ENCODE measurements at regions not wholly inside any gene's neighbourhood (a gene's known extent, or its start where the extent isn't known, plus 50 kb on each side); places are given as distances from the start of the nearest gene placed in this dataset.

DNA sequence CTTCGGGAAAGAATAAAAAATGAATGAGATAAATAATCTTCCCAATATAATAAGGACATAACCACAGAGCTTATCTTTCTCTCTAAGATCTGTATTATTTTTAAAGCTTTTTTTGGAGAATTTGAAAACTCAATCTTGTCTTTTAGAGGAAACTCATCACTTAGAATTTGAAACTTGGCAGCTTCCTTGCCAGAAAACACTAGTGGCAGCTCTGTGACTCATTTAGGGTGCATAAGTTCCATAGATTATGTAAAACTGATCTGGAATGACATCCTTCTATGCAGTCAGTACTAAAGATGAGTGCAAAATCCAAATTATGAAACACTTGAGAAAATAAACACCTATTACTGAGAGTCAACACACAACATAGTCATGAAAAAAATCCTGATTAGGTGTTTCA is 848.0 kb downstream of the DACH1 start:
- no peaks in the 10 kb centered on the region for H3K79me2 ChIP-seq (ENCODE audit: insufficient read depth, low read depth)
- H3K27ac ChIP-seq: no peak overlapping the region
- no peaks in the 10 kb centered on the region for H3K4me1 ChIP-seq (ENCODE audit: low read depth, poor library complexity, severe bottlenecking)
- H4K20me1 ChIP-seq (ENCODE audit: insufficient read depth): no peaks in the 10 kb centered on the region
- no peaks in the 10 kb centered on the region for H3K36me3 ChIP-seq (ENCODE audit: insufficient read depth)
- no peak overlapping the region for H3K9ac ChIP-seq
- H3K4me3 ChIP-seq (IDR thresholded peaks at IDR 0.05; ENCODE audit: insufficient read depth, low read depth, low read length): no peak overlapping the region
- no peaks in the 10 kb centered on the region for H3K27me3 ChIP-seq (ENCODE audit: insufficient read depth, low read depth)
- TF ChIP-seq, protein P1, sequence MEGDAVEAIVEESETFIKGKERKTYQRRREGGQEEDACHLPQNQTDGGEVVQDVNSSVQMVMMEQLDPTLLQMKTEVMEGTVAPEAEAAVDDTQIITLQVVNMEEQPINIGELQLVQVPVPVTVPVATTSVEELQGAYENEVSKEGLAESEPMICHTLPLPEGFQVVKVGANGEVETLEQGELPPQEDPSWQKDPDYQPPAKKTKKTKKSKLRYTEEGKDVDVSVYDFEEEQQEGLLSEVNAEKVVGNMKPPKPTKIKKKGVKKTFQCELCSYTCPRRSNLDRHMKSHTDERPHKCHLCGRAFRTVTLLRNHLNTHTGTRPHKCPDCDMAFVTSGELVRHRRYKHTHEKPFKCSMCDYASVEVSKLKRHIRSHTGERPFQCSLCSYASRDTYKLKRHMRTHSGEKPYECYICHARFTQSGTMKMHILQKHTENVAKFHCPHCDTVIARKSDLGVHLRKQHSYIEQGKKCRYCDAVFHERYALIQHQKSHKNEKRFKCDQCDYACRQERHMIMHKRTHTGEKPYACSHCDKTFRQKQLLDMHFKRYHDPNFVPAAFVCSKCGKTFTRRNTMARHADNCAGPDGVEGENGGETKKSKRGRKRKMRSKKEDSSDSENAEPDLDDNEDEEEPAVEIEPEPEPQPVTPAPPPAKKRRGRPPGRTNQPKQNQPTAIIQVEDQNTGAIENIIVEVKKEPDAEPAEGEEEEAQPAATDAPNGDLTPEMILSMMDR (conservative IDR thresholded peaks at IDR 0.05; ENCODE audit: low read depth, low read length): no peak
- H3K4me2 ChIP-seq: no peak overlapping the region
- H2AFZ ChIP-seq (ENCODE audit: low read depth): no peak overlapping the region

DNA sequence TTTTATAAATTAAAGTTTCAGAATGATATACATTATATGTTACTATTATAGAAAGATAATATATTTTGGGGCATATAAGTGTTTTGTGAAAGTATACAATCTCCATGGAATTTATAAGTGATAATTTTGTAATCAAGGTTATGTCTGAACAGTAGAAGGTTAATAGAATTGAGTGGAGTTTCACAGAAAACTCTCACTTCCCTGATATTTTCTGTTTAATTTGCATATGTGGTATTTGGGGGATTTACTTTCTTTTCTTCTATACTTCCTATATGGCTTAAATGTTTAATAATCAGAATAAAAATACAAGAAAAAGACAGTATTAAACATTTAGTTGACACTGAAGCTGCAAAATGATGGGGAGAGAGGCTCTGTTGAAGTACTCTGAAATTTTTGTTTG is 848.5 kb downstream of the DACH1 start:
- no peak overlapping the region for H3K27ac ChIP-seq

DNA sequence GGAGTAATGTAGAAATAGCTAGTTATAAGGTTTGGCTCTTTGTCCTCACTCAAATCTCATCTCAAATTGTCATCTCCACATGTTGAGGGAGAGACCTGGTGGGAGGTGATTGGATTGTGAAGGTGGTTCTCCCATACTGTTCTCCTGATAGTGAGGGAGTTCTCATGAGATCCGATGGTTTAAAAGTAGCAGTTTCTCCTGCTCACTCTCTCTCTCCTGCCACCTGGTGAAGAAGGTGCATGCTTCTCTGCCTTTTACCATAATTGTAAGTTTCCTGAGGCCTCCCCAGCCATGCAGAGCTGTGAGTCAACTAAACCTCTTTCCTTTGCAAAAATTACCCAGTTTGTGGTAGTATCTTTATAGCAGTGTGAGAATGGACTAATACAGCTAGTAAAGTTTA is 849.4 kb downstream of the DACH1 start:
- Histone ChIP-seq H3K9ac (no peak overlapping the region), H2AFZ (ENCODE audit: low read depth) (no peak overlapping the region), H3K36me3 (ENCODE audit: insufficient read depth) (no peaks in the 10 kb centered on the region), H3K27me3 (ENCODE audit: insufficient read depth, low read depth) (no peaks in the 10 kb centered on the region), H3K4me1 (ENCODE audit: low read depth, poor library complexity, severe bottlenecking) (no peaks in the 10 kb centered on the region), H3K4me3 (IDR thresholded peaks at IDR 0.05; ENCODE audit: insufficient read depth, low read depth, low read length) (no peak overlapping the region), H3K27ac (no peak overlapping the region), H4K20me1 (ENCODE audit: insufficient read depth) (no peaks in the 10 kb centered on the region), H3K79me2 (ENCODE audit: insufficient read depth, low read depth) (no peaks in the 10 kb centered on the region), H3K4me2 (no peak overlapping the region)
- TF ChIP-seq, protein P1 (conservative IDR thresholded peaks at IDR 0.05; ENCODE audit: low read depth, low read length): no peak

More for the DNA sequence above, 848.5 kb downstream of the DACH1 start:
- no peak overlapping the region for H3K4me3 ChIP-seq (IDR thresholded peaks at IDR 0.05; ENCODE audit: insufficient read depth, low read depth, low read length)
- H3K79me2 ChIP-seq (ENCODE audit: insufficient read depth, low read depth): no peaks in the 10 kb centered on the region
- H3K27me3 ChIP-seq (ENCODE audit: insufficient read depth, low read depth): no peaks in the 10 kb centered on the region
- H4K20me1 ChIP-seq (ENCODE audit: insufficient read depth): no peaks in the 10 kb centered on the region
- H3K4me2 ChIP-seq: no peak overlapping the region
- no peak overlapping the region for H2AFZ ChIP-seq (ENCODE audit: low read depth)
- H3K9ac ChIP-seq: no peak overlapping the region
- TF ChIP-seq, protein P1 (conservative IDR thresholded peaks at IDR 0.05; ENCODE audit: low read depth, low read length): no peak
- H3K36me3 ChIP-seq (ENCODE audit: insufficient read depth): no peaks in the 10 kb centered on the region
- H3K4me1 ChIP-seq (ENCODE audit: low read depth, poor library complexity, severe bottlenecking): no peaks in the 10 kb centered on the region

DNA sequence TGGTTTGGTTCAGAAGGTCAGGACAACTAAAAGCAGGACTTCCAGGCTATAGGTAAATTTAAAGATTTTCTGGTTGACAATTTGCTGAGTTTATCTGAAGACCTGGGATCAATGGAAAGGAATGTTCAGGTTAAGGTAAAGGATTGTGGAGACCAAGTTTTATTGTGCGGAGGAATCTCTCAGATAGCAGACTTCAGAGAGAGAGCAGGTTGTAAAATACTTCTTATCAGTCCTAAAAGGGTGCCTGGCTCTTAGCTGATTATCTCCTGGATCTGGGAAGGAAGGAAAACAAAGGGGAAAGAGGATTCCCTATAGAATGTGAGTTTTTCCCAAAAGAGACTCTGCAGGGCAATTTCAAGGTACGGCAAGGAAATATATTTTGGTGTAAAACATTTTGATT is 851.5 kb downstream of the DACH1 start:
- Histone ChIP-seq H3K27ac (no peak overlapping the region), H2AFZ (ENCODE audit: low read depth) (no peak overlapping the region), H4K20me1 (ENCODE audit: insufficient read depth) (no peaks in the 10 kb centered on the region), H3K4me3 (IDR thresholded peaks at IDR 0.05; ENCODE audit: insufficient read depth, low read depth, low read length) (no peak overlapping the region), H3K27me3 (ENCODE audit: insufficient read depth, low read depth) (no peaks in the 10 kb centered on the region), H3K36me3 (ENCODE audit: insufficient read depth) (no peaks in the 10 kb centered on the region), H3K9ac (no peak overlapping the region), H3K4me1 (ENCODE audit: low read depth, poor library complexity, severe bottlenecking) (no peaks in the 10 kb centered on the region), H3K4me2 (no peak overlapping the region), H3K79me2 (ENCODE audit: insufficient read depth, low read depth) (no peaks in the 10 kb centered on the region)
- TF ChIP-seq, protein P1 (conservative IDR thresholded peaks at IDR 0.05; ENCODE audit: low read depth, low read length): no peak
